GM12892 (cell line): ENCODE measurements at regions not wholly inside any gene's neighbourhood (a gene's known extent, or its start where the extent isn't known, plus 50 kb on each side); places are given as distances from the start of the nearest gene placed in this dataset.
A peak's percentile ranks its signal among the peaks of the same experiment; 100 is the strongest.

ENCODE experiments used
- DNase-seq: peaks from one replicate; pipeline ENCODE4 v3.0.0; 2011; ENCODE audit not compliant: insufficient read length
- FAIRE-seq: peaks from 2 replicates; lab custom pipeline; 2011; peaks lifted over from hg19 to GRCh38; lab: Jason Lieb, UNC
- POLR2A ChIP-seq: IDR thresholded peaks from 2 replicates; pipeline ENCODE4 v1.6.1; 2011; ENCODE audit warnings: low read depth, low read length, control low read depth
- POLR2AphosphoS5 ChIP-seq: IDR thresholded peaks from 2 replicates; pipeline ENCODE4 v1.6.1; 2011; ENCODE audit warnings: low read depth, low read length, control low read depth
- TAF1 ChIP-seq: IDR thresholded peaks from 2 replicates; pipeline ENCODE4 v1.6.1; 2011; ENCODE audit warnings: low read depth, mild to moderate bottlenecking, control low read depth, low read length, borderline replicate concordance

DNA sequence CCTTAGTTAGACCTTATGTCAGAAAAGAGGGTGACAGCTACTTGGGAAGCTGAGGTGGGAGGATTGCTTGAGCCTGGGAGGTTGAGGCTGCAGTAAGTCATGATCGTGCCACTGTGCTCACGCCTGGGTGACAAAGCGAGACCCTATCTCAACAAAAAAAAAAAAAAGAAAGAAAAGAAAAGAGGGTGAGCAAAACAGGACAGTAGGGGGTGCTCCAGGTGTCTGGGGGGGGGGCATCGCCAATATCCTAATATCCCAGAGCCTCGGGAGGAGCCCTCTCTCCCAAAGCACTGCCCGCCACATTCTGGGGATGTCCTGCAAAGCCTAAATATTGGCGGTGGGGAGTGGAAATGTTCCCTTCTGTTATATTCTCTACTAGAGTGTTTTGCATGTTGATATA lies 120.9 kb upstream of the TBL1X start:
- TF ChIP-seq POLR2AphosphoS5 (no peak), TAF1 (no peak), POLR2A (no peak)
- no peak for FAIRE-seq
- no peak for DNase-seq

- FAIRE-seq (no peak), DNase-seq (no peak)
- TF ChIP-seq TAF1 (no peak), POLR2A (no peak), POLR2AphosphoS5 (no peak)
Observed at GRCh38 chrX:9345957-9346356, 118.9 kb upstream of the TBL1X start.

GRCh38 chrX:9349572-9350494 lies 115.0 kb upstream of the TBL1X start:
- no peak for TF ChIP-seq POLR2AphosphoS5
- TF ChIP-seq POLR2A, result no peak
- TF ChIP-seq TAF1, result no peak
- FAIRE-seq (no peak), DNase-seq (no peak)

DNA sequence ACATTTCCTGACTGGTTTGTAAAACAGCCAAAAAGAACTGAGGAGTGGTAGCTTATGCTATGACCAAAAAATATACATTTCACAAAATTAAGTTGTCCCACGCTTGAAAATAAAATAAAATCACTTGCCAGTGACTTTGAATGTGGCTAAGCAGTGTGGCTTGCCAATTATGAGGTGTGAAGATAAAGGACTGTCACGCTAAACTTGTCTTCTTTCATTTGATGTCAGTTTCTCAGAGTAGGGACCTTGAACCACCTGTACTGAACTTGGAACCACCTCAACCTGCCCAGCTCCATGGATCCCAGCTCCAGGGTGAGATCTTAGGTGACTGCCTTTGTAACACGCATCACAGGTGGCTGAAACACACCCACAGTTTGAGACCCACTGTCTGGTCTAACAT lies 113.7 kb upstream of the TBL1X start:
- no peak for TF ChIP-seq POLR2AphosphoS5
- DNase-seq (no peak), FAIRE-seq (no peak)

- TF ChIP-seq POLR2AphosphoS5 (no peak), POLR2A (no peak), TAF1 (no peak)
- FAIRE-seq, result peak; percentile 48
- DNase-seq, result no peak
Observed at GRCh38 chrX:9352243-9352642, 112.6 kb upstream of the TBL1X start.

DNA sequence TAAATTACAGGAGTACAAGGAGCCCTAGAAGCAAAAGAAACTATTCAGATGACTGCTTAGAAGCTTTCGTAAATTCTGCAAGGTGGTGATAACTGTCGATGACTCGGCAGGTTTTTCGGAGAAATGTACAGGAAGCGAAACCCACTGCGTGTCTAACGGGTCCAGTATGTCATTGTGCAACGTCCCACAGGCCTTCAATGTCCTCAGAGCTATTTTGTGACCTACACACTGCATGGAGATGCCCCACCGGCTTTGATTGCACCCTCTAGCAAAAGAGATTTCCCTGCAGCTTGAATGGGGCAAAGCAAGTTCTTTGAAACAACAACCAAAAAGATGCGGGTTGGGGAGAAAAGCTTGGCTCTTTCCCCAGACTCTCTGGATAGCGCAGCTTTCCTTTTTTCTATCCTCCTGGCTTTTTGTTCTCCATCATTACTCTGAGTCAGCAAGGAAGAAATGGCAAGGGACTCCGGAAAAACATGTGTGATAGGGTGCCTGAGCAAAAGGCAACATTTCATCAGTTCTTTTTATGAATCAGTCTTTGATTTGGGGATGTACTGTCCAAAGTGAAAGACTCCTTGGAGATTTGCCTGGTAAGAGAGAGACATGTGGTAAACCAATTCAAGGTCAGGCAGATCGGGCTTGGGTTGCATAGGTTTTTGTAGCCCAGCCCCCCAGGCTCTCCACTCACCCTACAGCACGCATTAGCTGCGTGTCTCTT lies 112.0 kb upstream of the TBL1X start:
- FAIRE-seq (peak; percentile 95), DNase-seq (no peak)
- TF ChIP-seq POLR2AphosphoS5 (no peak), POLR2A (no peak), TAF1 (no peak)

DNA sequence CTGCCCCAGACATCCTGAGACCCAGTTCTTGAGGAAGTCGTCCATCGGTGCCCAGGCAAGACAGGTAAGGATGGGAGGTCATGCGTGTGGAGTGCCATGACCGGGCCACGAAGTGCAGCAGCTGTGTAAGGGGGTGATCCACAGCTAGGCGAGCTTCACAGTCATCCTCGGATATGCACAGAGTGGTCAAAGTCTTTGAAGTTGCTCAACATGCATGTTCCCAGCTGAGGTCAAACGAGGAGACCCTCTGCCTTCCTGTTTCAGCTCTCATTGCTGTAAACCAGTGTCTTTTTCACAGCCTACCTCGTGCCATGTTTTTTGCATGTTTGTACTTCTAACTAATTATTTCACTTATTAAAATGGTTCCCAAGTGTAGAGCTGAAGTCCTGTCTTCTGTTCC lies 109.9 kb upstream of the TBL1X start:
- no peak for FAIRE-seq

DNA sequence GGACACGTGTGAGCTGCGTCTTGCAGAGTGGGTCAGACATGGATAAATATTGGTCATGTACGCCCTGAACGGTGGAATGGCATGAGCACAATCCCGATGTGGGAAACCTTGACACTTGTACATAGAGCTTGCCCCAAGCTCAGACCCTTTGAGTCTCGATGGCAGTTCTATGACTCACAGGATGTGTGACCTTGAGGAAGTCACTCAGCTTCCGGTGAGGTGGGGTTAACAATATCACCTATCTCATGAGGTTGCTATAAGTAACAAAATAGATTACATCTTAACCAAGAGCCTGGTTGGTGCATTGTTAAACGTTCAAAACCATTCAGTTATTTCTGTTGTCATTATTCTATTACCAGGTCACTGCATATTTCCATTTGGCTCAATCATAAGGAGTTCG lies 109.1 kb upstream of the TBL1X start:
- TF ChIP-seq POLR2A (no peak), TAF1 (no peak), POLR2AphosphoS5 (no peak)
- no peak for FAIRE-seq
- DNase-seq, result no peak

More for the DNA sequence above, 109.9 kb upstream of the TBL1X start:
- DNase-seq, result no peak
- no peak for TF ChIP-seq POLR2A
- no peak for TF ChIP-seq POLR2AphosphoS5
- no peak for TF ChIP-seq TAF1

- FAIRE-seq, result no peak
- DNase-seq, result no peak
- TF ChIP-seq POLR2AphosphoS5 (no peak), TAF1 (no peak), POLR2A (no peak)
Observed at GRCh38 chrX:9356846-9357245, 108.0 kb upstream of the TBL1X start.

DNA sequence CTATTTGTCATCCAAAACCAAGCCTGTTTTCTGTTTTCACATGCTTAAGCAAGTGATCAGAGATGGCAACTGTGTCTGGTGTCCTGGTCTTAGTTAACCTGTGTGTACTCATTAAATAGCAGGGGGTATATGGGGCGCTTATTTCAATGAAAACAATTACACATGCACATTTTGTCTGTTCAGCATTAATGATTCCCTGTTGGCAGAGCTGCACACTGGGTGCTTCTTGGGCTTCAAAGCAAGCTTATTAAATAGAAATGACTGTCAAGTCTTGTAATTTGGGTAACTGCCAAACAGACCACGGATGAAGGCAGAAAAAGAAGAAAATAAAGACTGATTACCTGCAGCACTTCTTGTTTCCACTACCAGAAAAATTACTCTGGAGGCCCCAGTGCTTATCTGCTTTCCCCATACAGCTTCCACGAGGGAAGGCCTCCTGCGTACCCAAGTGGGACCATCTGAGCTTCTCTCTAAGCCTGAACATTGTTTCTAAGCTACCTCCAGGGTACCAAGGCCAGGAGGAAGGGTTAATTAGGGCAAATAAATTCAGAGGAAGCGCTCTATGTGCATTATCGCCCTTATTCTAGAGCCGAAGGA lies 107.2 kb upstream of the TBL1X start:
- no peak for DNase-seq

DNA sequence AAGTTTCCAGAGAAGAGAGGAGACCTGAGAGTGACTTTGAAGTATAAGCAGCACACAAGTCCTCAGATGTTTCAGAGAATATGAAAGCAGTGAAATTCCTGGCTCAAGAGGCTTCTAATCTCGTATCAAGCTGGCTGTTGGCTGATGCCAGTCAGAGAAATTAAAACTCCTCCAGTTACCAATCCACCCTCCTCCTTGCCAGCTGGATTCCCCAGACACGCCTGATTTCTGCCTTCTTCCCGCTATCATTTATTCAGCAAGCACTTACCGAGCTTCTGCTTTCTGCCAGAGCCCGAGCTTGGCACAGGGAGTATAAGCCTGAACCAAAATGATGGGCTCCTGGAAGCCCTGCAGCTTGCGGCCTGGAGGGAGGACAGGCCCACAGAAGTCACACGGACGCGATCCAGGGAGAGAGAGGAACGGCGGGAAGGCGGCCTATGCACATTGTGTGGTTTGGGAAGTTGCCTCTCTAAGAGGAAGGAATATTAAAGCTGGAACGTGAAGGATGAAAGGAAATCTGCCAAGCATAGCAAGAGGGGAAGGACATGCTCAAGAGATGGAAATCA lies 102.4 kb upstream of the TBL1X start:
- DNase-seq (no peak), FAIRE-seq (no peak)

More for the DNA sequence above, 107.2 kb upstream of the TBL1X start:
- TF ChIP-seq POLR2A, result no peak
- FAIRE-seq, result no peak

GRCh38 chrX:9367421-9367820 lies 97.4 kb upstream of the TBL1X start:
- FAIRE-seq, result no peak
- DNase-seq, result no peak
- TF ChIP-seq TAF1 (no peak), POLR2A (no peak), POLR2AphosphoS5 (no peak)

More for the DNA sequence above, 102.4 kb upstream of the TBL1X start:
- TF ChIP-seq POLR2A, result no peak
- no peak for TF ChIP-seq POLR2AphosphoS5
- TF ChIP-seq TAF1, result no peak

DNA sequence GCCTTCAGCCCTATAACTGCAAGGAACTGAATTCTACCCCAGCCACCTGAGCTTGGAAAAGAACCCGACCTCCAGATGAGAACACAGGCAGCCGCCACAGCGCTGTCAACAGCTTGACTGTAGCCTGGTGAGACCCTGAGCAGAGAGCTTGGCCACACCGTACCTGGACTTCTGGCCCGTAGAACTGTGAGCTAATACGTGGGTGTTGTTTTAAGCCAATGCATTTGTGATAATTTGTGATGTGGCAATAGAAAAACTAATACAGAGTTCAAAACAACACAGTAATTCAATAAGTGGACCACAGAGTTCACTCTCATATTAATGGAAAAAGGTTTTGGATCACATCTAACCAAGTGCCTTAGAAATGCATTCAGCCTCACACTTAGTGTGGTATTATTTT lies 96.6 kb upstream of the TBL1X start:
- DNase-seq (no peak), FAIRE-seq (no peak)
- no peak for TF ChIP-seq POLR2A
- TF ChIP-seq POLR2AphosphoS5, result no peak
- TF ChIP-seq TAF1, result no peak
